ENCODE measurements at regions not wholly inside any gene's neighbourhood (a gene's known extent, or its start where the extent isn't known, plus 50 kb on each side); places are given as distances from the start of the nearest gene placed in this dataset.
"Not testable (repeated sequence)": the region's sequence is repeated elsewhere in the genome, so short reads cannot be mapped to it uniquely, and the experiment has no call there.

DNA sequence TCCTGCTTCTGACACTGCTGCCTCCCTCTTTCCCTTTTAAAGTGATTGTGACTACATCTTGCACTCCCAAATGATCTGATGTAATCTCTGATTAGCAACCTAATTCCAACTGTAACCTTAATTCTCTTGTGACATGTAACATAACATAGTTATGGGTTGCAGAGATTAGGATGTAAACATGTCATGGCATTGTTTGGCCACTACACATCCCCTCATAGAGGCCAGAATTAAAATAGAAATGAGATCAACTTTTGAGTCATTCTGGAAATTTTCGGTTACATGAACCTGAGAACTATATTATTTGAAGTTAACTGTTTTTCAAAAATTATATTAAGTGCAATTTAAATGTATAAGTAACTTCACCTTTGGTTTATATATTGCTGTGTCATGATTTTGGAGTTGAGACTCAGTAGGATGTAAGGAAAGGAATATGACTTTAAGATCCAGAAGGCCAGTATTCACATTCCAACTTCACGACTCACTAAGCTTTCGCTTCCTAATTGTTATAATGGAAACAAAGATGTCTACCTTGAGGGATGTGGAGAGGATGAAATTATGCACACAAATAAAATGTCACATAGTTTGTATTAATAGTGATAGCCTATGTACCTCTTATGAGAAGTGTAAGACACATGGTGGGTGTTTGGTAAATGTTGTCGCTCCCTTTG is 611.9 kb upstream of the MAP3K7 start:
- H3K27me3 Mint-ChIP-seq: peaks cover 0 to 3% (median 0%) of the 10 kb centered on the region in 5 donors

DNA sequence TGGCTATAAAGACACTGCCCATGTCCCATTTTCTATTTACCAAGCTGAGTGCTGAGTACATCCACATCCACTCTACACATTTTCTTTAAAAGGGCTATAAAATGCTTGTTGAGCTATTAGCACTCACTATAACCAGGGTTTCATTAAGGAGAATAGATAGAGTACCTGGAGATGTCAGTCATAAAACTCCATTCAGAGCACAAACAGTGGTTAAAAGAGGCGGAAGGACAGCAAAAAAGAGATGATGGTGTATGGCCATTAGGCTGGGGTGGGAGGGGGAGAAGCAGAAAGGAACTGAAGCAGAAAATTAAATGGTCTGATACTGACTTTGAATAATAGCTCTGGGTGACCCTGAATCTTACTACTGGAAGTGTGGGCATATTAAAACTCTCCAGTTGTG is 609.9 kb upstream of the MAP3K7 start:
- Mint-ChIP-seq H3K4me1 (no peaks in the 10 kb centered on the region), H3K4me3 (no peak overlapping the region), H3K27me3 (peaks cover 0 to 8% (median 0%) of the 10 kb centered on the region in 5 donors), H3K27ac (no peak overlapping the region), H3K9me3 (peaks cover 0 to 12% (median 0%) of the 10 kb centered on the region in 9 donors), H3K36me3 (no peaks in the 10 kb centered on the region)
- ATAC-seq (no peak), DNase-seq (no peak)
- POLR2A ChIA-PET: no interaction called here

More for the DNA sequence above, 611.9 kb upstream of the MAP3K7 start:
- POLR2A ChIA-PET: no interaction called here
- Mint-ChIP-seq H3K9me3 (peaks cover 0 to 12% (median 3%) of the 10 kb centered on the region in 9 donors), H3K4me3 (no peak overlapping the region), H3K36me3 (no peaks in the 10 kb centered on the region), H3K27ac (no peak overlapping the region), H3K4me1 (no peaks in the 10 kb centered on the region)
- no peak for ATAC-seq
- DNase-seq: no peak

DNA sequence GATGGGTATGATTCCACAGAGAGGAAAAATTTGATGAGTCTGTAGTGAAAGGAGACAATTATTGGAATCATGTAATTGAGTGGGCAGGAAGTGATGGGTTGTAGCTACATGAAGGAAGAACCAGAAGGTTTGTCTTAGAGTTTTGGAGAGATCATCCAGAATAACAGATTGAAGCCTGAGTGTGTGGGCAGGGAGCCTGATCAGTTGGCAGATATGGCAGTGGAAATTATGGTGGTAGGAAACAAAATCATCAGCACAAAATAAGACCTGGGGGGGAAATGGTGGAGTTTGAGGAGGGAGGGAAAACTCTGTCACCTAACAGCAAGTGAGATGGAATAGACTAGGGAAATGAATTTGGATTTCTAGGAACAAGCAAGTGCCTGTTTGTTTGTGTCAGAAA is 606.6 kb upstream of the MAP3K7 start:
- POLR2A ChIA-PET: no interaction called here
- H3K4me1 Mint-ChIP-seq: no peaks in the 10 kb centered on the region
- no peak for DNase-seq
- no peaks in the 10 kb centered on the region for H3K36me3 Mint-ChIP-seq
- ATAC-seq: no peak
- H3K9me3 Mint-ChIP-seq: peaks cover 2 to 27% (median 5%) of the 10 kb centered on the region in 9 donors
- H3K27me3 Mint-ChIP-seq: peaks cover 0 to 12% (median 0%) of the 10 kb centered on the region in 5 donors
- no peak overlapping the region for H3K27ac Mint-ChIP-seq
- H3K4me3 Mint-ChIP-seq: no peak overlapping the region

DNA sequence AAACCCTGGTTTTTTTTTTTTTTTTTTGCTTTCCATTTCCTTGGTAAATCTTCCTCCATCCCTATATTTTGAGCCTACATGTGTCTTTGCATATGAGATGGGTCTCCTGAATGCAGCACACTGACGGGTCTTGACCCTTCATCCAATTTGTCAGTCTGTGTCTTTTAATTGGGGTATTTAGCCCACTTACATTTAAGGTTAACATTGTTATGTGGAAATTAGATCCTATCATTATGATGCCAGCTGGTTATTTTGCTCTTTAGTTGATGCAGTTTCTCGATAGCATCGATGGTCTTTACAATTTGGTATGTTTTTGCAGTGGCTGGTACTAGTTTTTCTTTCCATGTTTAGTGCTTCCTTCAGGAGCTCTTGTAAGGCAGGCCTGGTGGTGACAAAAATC is 603.2 kb upstream of the MAP3K7 start:
- peaks cover 0 to 12% (median 0%) of the 10 kb centered on the region in 5 donors for H3K27me3 Mint-ChIP-seq
- DNase-seq, ATAC-seq, POLR2A ChIA-PET, H3K4me3 Mint-ChIP-seq, H3K36me3 Mint-ChIP-seq, H3K4me1 Mint-ChIP-seq, H3K27ac Mint-ChIP-seq: not testable (repeated sequence)
- peaks cover 7 to 29% (median 15%) of the 10 kb centered on the region in 9 donors for H3K9me3 Mint-ChIP-seq

DNA sequence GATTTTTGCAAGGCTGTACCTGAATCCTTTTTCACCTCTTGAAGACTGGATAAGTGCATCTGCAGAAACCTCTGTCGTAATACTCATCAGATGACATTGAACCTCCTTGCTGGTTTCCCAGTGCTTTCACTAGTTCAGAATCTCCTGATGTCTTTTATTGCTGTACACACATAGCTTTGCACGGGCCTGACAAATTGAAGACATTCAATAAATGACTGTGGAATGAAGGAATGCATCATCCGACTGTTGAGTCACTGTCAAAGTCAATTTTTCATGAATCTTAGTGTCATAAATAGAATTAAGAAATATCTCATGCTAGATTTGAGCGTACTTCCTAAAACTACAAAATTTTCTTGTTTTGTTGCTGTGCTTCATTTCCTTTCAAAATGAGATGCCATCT is 598.2 kb upstream of the MAP3K7 start:
- Mint-ChIP-seq H3K36me3 (no peaks in the 10 kb centered on the region), H3K4me1 (no peaks in the 10 kb centered on the region), H3K4me3 (no peak overlapping the region), H3K27ac (no peak overlapping the region), H3K9me3 (peaks cover 7 to 26% (median 13%) of the 10 kb centered on the region in 9 donors), H3K27me3 (peaks cover 0 to 7% (median 0%) of the 10 kb centered on the region in 5 donors)
- no peak for DNase-seq
- no peak for ATAC-seq
- POLR2A ChIA-PET: no interaction called here

DNA sequence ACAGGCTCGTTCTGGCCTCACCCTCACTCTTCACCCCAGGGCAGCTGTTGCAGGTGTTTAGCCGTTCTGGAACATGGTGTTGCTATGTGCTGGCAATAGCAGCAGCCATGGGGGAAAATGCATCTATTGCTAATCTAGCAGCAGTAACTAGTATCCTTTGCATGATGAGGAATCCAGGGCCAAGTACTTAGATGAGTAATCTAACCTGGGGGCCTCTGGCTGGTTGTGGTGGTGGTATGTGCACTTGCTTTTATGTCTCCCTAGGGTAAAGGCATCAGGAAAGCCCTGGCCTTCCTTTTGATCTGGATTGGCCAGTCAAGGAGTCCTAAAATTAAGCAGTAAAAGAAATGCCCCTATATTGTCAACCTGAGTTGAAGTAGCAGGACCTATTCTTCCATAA is 594.5 kb upstream of the MAP3K7 start:
- no peak for ATAC-seq
- POLR2A ChIA-PET: no interaction called here
- no peak overlapping the region for H3K4me3 Mint-ChIP-seq

DNA sequence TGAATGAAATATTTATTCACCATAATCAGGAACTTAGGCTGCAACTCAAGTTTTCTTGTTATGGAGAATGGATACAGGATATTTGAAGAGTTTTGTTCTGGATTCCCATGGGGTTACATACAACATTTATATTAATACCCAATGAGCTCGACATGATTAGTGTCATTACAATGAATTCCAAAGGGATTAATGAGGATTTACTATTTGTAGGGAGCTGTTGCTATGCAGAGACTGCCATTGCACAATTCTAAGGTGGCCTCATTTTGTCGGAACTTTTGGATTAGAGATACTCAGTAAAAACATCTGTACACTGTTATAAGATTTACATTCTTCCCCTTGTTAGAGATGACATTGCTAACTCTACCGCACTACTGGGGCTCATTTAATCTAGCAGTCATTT is 586.8 kb upstream of the MAP3K7 start:
- peaks cover 0 to 9% (median 0%) of the 10 kb centered on the region in 9 donors for H3K9me3 Mint-ChIP-seq
- no peak overlapping the region for H3K4me3 Mint-ChIP-seq
- POLR2A ChIA-PET: no interaction called here
- no peaks in the 10 kb centered on the region for H3K4me1 Mint-ChIP-seq
- H3K27ac Mint-ChIP-seq: no peak overlapping the region
- no peaks in the 10 kb centered on the region for H3K36me3 Mint-ChIP-seq
- DNase-seq: no peak
- H3K27me3 Mint-ChIP-seq: no peaks in the 10 kb centered on the region
- ATAC-seq: no peak

More for the DNA sequence above, 594.5 kb upstream of the MAP3K7 start:
- Mint-ChIP-seq H3K4me1 (no peaks in the 10 kb centered on the region), H3K27ac (no peak overlapping the region), H3K36me3 (no peaks in the 10 kb centered on the region), H3K9me3 (peaks cover 0 to 10% (median 5%) of the 10 kb centered on the region in 9 donors), H3K27me3 (no peaks in the 10 kb centered on the region)
- DNase-seq: no peak

DNA sequence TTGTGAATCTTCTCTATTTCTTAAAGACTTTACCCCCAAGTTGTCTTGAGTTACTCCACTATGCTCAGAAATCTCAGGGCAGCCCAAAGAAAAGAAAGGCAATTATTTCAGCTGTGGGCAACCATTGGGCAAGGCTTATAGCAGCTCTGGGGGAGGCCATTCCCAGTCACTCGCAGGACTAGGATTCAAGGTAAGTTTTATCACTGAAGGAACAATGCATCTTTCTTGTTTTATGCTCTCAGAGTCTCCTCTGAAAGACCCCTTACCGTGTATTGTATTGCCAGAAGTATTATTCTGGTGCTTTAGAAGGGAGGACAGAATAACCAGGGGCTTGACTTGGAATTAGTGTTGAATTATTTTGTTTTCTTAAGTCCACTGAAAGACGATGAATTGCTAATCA is 586.3 kb upstream of the MAP3K7 start:
- H3K4me1 Mint-ChIP-seq: no peaks in the 10 kb centered on the region
- H3K27ac Mint-ChIP-seq: no peak overlapping the region
- H3K36me3 Mint-ChIP-seq: no peaks in the 10 kb centered on the region
- H3K27me3 Mint-ChIP-seq: no peaks in the 10 kb centered on the region
- peaks cover 0 to 9% (median 0%) of the 10 kb centered on the region in 9 donors for H3K9me3 Mint-ChIP-seq
- no peak for DNase-seq
- ATAC-seq: no peak
- POLR2A ChIA-PET: no interaction called here
- no peak overlapping the region for H3K4me3 Mint-ChIP-seq

DNA sequence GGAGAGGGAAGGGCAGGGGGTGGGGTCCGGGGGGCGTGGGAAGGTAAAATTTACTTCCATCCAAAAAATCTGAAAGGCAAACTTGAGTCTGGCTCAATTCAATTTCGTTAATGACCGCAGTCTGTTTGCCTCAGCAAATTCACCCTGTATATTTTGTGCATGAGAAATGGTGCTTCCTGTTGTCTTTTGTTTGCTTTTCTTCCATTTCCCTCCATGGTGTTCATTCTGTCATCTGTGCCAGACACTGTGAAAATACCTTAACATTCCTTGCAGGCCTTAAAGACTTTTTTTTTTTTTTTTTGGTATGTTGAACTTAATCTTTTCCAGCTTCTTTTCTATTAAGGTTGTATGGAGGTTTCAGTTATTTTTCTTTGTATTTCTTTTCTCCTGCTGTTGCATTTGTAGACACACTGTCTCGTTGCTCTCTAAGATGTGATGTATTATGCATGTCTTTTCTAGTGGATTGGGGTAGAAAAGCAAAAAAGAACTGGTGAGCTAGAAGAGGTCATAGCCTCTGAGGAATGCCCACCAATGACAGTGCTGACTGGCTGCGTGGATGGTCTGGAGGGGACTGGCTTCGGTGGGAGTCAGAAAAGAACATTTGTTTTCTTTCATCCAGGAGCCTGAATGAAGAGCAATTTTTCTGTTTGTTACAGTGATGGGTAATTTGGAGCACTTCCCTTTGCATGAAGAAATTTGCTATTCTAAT is 585.0 kb upstream of the MAP3K7 start:
- DNase-seq (no peak), ATAC-seq (no peak)
- Mint-ChIP-seq H3K9me3 (peaks cover 0 to 9% (median 0%) of the 10 kb centered on the region in 9 donors), H3K4me3 (no peak overlapping the region), H3K36me3 (no peaks in the 10 kb centered on the region), H3K4me1 (no peaks in the 10 kb centered on the region), H3K27ac (no peak overlapping the region), H3K27me3 (no peaks in the 10 kb centered on the region)
- POLR2A ChIA-PET: no interaction called here

DNA sequence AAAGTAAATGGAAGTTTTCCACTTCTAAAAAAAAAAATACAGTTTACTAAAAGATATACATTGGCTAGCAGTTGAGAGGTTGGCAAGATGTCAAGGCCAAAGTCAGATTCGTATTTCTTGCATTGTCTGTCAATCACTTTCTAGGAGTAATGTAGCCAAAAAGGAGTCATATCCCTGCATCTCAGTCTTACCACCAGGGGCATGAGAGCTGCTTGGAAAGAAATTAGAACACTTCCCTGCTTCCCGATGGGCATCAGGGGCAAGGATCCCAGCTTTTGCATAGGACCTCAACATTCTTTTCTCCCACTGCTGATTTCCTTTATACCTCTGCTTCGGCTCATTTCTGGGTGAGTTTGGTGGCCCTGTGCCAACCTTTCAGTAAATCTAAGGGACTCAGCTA is 581.0 kb upstream of the MAP3K7 start:
- H3K27ac Mint-ChIP-seq: no peak overlapping the region
- ATAC-seq (no peak), DNase-seq (no peak)
- no peaks in the 10 kb centered on the region for H3K36me3 Mint-ChIP-seq
- H3K27me3 Mint-ChIP-seq: no peaks in the 10 kb centered on the region
- no peaks in the 10 kb centered on the region for H3K4me1 Mint-ChIP-seq
- POLR2A ChIA-PET: no interaction called here
- peaks cover 0 to 2% (median 0%) of the 10 kb centered on the region in 9 donors for H3K9me3 Mint-ChIP-seq
- no peak overlapping the region for H3K4me3 Mint-ChIP-seq

DNA sequence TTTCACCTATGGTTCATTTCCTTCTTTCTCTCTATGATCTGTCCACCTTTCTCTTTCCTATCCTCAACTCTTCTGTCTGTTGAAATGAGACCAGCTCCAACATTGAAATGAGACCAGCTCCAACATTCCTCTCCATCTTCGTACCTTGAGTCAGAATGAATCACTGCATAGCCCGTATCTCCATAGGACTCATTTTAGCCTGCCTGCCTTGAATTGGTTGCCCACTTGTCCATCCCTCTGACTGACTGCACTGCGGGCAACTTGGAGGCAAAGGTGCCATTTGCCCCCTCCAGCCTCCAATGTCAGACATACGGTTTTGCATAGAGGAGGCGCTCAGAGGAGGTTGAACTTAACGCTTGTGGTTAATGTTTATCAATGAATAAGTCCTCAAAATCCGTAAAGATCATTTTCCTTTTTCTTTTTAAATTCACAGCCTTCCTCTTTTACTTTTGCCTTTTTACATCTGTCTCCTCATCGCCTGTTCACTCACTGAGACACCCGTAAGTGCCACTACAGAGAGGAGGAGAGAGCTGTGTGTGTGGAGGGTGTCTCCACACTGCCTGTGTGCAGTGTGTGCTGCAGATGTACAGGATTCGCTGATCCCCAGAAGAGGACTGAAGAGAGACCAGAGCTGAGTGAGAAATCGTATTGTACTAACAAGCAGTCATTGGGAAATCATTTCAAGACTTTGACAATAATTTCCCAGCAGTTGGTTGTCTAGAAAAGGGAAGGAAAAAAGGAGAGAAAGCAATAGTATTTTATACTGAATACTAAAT is 579.6 kb upstream of the MAP3K7 start:
- H3K4me3 Mint-ChIP-seq: no peak overlapping the region
- no peak overlapping the region for H3K27ac Mint-ChIP-seq
- H3K4me1 Mint-ChIP-seq: no peaks in the 10 kb centered on the region
- peaks cover 0 to 5% (median 0%) of the 10 kb centered on the region in 9 donors for H3K9me3 Mint-ChIP-seq
- POLR2A ChIA-PET: no interaction called here
- no peak for DNase-seq
- no peak for ATAC-seq
- H3K27me3 Mint-ChIP-seq: peaks cover 0 to 2% (median 0%) of the 10 kb centered on the region in 5 donors
- H3K36me3 Mint-ChIP-seq: no peaks in the 10 kb centered on the region

DNA sequence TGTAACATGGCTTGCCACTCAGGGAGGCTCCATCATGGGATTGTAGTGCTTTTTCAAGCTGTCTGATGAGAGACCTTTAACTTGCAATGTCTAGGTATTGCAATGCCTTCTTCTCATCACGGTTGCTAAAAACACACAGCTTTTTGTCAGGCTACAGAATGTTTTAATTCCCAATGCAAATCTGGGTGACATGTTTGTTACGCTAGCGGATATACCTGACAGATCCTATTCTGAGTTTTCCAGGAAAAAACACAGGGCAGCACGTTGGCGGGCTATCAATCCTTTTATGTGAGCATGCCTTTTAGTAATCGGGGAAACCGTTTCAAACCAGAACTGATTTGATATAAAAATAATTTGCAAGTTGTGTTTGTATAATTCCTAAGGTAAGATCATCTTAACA is 577.2 kb upstream of the MAP3K7 start:
- Mint-ChIP-seq H3K4me3 (no peak overlapping the region), H3K36me3 (no peaks in the 10 kb centered on the region), H3K27ac (no peak overlapping the region), H3K4me1 (no peaks in the 10 kb centered on the region), H3K9me3 (peaks cover 0 to 4% (median 0%) of the 10 kb centered on the region in 9 donors), H3K27me3 (peaks cover 0 to 4% (median 0%) of the 10 kb centered on the region in 5 donors)
- POLR2A ChIA-PET: no interaction called here
- DNase-seq (no peak), ATAC-seq (no peak)

DNA sequence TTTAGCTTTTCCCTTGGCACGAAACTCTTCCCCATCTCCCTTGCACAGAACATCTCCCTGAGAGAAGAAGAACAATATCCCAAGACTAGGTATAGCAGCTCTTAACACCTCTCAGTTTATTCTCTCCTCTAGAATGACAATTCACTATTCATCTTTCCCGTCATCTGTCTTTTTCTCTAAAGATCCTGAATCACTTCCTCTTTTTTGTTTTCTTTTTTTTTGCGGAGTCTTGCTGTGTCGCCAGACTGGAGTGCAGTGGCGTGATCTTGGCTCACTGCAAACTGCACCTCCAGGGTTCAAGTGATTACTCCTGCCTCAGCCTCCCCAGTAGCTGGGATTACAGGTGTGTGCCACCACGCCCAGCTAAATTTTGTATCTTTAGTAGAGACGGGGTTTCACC is 574.4 kb upstream of the MAP3K7 start:
- POLR2A ChIA-PET: no interaction called here
- H3K4me1 Mint-ChIP-seq: no peaks in the 10 kb centered on the region
- H3K27ac Mint-ChIP-seq: no peak overlapping the region
- no peaks in the 10 kb centered on the region for H3K36me3 Mint-ChIP-seq
- peaks cover 0 to 4% (median 2%) of the 10 kb centered on the region in 5 donors for H3K27me3 Mint-ChIP-seq
- H3K9me3 Mint-ChIP-seq: peaks cover 0 to 4% (median 0%) of the 10 kb centered on the region in 9 donors
- H3K4me3 Mint-ChIP-seq: no peak overlapping the region
- ATAC-seq: no peak
- DNase-seq: no peak

Measured in naive thymus-derived CD8-positive, alpha-beta T cell (primary cell).